Glutamatergic neuron (in vitro differentiated cells): ENCODE measurements at regions not wholly inside any gene's neighbourhood (a gene's known extent, or its start where the extent isn't known, plus 50 kb on each side); places are given as distances from the start of the nearest gene placed in this dataset.

Experiments used
- DNase-seq: peaks from one replicate; pipeline ENCODE4 v3.0.0; 2022
- H3K27ac Mint-ChIP-seq: one replicate; pipeline ENCODE4 v1.8.0; 2020; ENCODE audit warnings: mild to moderate bottlenecking, mixed read lengths, inconsistent platforms; ENCODE audit not compliant: unreplicated experiment
- H3K27me3 Mint-ChIP-seq: one replicate; pipeline ENCODE4 v1.8.0; 2020; ENCODE audit warnings: mild to moderate bottlenecking, moderate library complexity, mixed read lengths, inconsistent platforms; ENCODE audit not compliant: unreplicated experiment
- H3K36me3 Mint-ChIP-seq: one replicate; pipeline ENCODE4 v1.8.0; 2020; ENCODE audit warnings: mild to moderate bottlenecking, mixed read lengths, inconsistent platforms; ENCODE audit not compliant: unreplicated experiment
- H3K4me1 Mint-ChIP-seq: one replicate; pipeline ENCODE4 v1.8.0; 2020; ENCODE audit warnings: mild to moderate bottlenecking, low read depth, mixed read lengths, inconsistent platforms; ENCODE audit not compliant: unreplicated experiment
- H3K4me3 Mint-ChIP-seq: one replicate; pipeline ENCODE4 v1.8.0; 2020; ENCODE audit warnings: mild to moderate bottlenecking, mixed read lengths, inconsistent platforms; ENCODE audit not compliant: unreplicated experiment
- H3K9me3 Mint-ChIP-seq: one replicate; pipeline ENCODE4 v1.8.0; 2020; ENCODE audit warnings: mild to moderate bottlenecking, moderate library complexity, mixed read lengths, inconsistent platforms; ENCODE audit not compliant: unreplicated experiment
- TF ChIP-seq, protein P1 (sequence below): fragments of 200-600 bp; sonication (generic); IDR thresholded peaks from one replicate; pipeline ENCODE4 v1.5.0; 2021; ENCODE audit not compliant: partially characterized antibody, unreplicated experiment

DNA sequence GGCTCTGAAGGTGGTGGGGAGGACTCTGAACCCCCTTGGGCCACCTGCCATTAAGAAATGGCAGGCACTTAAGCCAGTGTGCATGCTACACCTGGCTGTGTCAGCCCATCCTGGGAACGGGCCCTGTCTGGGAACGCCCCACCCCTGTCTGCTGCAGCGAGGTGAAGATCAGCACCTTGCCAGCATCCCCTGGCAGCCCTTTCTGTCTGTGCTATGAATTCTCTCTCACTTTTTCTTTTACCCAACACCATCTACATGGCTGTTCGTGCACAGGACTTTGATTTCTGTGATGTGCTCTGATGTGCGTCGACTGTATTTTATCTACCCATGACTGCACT, 452.9 kb upstream of the B3GAT1 start:
- H3K27ac Mint-ChIP-seq, result no peak overlapping the region
- H3K27me3 Mint-ChIP-seq, result peaks cover 10% of the 10 kb centered on the region
- H3K4me1 Mint-ChIP-seq, result peaks cover 30% of the 10 kb centered on the region
- TF ChIP-seq, protein P1, sequence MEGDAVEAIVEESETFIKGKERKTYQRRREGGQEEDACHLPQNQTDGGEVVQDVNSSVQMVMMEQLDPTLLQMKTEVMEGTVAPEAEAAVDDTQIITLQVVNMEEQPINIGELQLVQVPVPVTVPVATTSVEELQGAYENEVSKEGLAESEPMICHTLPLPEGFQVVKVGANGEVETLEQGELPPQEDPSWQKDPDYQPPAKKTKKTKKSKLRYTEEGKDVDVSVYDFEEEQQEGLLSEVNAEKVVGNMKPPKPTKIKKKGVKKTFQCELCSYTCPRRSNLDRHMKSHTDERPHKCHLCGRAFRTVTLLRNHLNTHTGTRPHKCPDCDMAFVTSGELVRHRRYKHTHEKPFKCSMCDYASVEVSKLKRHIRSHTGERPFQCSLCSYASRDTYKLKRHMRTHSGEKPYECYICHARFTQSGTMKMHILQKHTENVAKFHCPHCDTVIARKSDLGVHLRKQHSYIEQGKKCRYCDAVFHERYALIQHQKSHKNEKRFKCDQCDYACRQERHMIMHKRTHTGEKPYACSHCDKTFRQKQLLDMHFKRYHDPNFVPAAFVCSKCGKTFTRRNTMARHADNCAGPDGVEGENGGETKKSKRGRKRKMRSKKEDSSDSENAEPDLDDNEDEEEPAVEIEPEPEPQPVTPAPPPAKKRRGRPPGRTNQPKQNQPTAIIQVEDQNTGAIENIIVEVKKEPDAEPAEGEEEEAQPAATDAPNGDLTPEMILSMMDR, result no peak
- no peak for DNase-seq
- no peaks in the 10 kb centered on the region for H3K36me3 Mint-ChIP-seq
- peaks cover 8% of the 10 kb centered on the region for H3K9me3 Mint-ChIP-seq
- no peak overlapping the region for H3K4me3 Mint-ChIP-seq

GRCh38 chr11:134864233-134864967, 452.4 kb upstream of the B3GAT1 start:
- TF ChIP-seq, protein P1, result no peak
- H3K9me3 Mint-ChIP-seq, result peaks cover 8% of the 10 kb centered on the region
- DNase-seq, result no peak
- no peak overlapping the region for H3K4me3 Mint-ChIP-seq
- no peaks in the 10 kb centered on the region for H3K36me3 Mint-ChIP-seq
- H3K4me1 Mint-ChIP-seq, result peaks cover 30% of the 10 kb centered on the region
- no peak overlapping the region for H3K27ac Mint-ChIP-seq
- peaks cover 10% of the 10 kb centered on the region for H3K27me3 Mint-ChIP-seq

DNA sequence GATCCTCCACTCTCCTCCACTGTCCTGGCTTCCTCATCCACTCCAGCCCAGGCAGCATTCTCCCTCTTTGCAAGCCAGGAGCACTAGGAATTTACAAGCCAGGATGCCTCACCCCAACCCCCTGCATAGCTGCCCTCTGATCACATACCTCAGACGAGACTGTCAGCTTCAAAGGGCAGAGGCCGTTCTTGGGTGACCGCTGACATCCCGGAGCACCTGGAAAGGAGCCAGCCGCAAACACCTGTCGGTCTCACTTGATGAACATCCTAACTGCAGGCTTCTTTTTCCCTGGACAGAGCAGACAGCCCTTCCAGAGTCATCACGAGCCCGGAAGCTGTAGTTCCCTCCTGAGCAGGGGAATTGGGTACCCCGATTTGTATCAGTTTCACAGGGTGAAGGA, 451.3 kb upstream of the B3GAT1 start:
- no peak for DNase-seq
- no peaks in the 10 kb centered on the region for H3K36me3 Mint-ChIP-seq
- no peak overlapping the region for H3K27ac Mint-ChIP-seq
- no peak overlapping the region for H3K4me3 Mint-ChIP-seq
- H3K4me1 Mint-ChIP-seq, result peaks cover 24% of the 10 kb centered on the region
- peaks cover 7% of the 10 kb centered on the region for H3K27me3 Mint-ChIP-seq
- peaks cover 5% of the 10 kb centered on the region for H3K9me3 Mint-ChIP-seq
- TF ChIP-seq, protein P1, result no peak

- H3K9me3 Mint-ChIP-seq, result peaks cover 5% of the 10 kb centered on the region
- no peak overlapping the region for H3K4me3 Mint-ChIP-seq
- no peak for DNase-seq
- H3K27me3 Mint-ChIP-seq, result peaks cover 4% of the 10 kb centered on the region
- no peak overlapping the region for H3K27ac Mint-ChIP-seq
- peaks cover 20% of the 10 kb centered on the region for H3K4me1 Mint-ChIP-seq
- no peaks in the 10 kb centered on the region for H3K36me3 Mint-ChIP-seq
- TF ChIP-seq, protein P1, result no peak
Measured at GRCh38 chr11:134862587-134863195, 450.6 kb upstream of the B3GAT1 start.

DNA sequence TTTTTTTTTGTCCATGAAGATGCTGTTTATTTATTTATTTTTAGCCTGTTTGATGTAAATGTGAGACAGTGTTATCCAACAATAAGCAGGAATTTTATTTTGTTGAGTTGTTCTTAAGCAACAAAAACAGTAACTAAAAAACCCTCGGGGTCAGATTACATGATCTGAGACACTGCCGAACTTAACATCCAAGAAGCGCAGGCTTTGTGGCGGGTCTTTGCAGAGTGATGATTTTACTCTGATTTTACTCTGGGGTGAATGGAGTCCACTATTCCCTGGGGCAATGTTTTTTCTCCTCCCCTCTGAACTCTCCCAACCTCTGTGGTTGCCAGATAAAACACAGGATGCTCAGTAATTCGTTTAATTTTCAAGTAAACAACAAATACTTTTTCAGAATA, 450.1 kb upstream of the B3GAT1 start:
- TF ChIP-seq, protein P1, result no peak
- H3K36me3 Mint-ChIP-seq, result no peaks in the 10 kb centered on the region
- peaks cover 4% of the 10 kb centered on the region for H3K27me3 Mint-ChIP-seq
- no peak for DNase-seq
- peaks cover 20% of the 10 kb centered on the region for H3K4me1 Mint-ChIP-seq
- peaks cover 5% of the 10 kb centered on the region for H3K9me3 Mint-ChIP-seq
- no peak overlapping the region for H3K27ac Mint-ChIP-seq
- no peak overlapping the region for H3K4me3 Mint-ChIP-seq
